Ovary (tissue), 7 donors: ENCODE measurements at regions not wholly inside any gene's neighbourhood (a gene's known extent, or its start where the extent isn't known, plus 50 kb on each side); places are given as distances from the start of the nearest gene placed in this dataset.

Experiments
- DNase-seq, 5 donors: peaks; one replicate each; pipeline ENCODE4 v3.0.0-alpha.2; 2019 to 2020
- H3K27ac ChIP-seq, 2 donors: fragments of 200-600 bp; one replicate each; pipeline versions ENCODE4 v1.5.1 to v1.8.0; 2019 to 2022
- H3K27me3 ChIP-seq: fragments of 200-600 bp; one replicate; pipeline ENCODE4 v1.8.0; 2022
- H3K36me3 ChIP-seq: fragments of 200-600 bp; sonication (generic); one replicate; pipeline ENCODE4 v1.5.1; 2019
- H3K4me1 ChIP-seq: one replicate; pipeline ENCODE4 v1.8.1; 2013; ENCODE audit warnings: mild to moderate bottlenecking, moderate library complexity; ENCODE audit not compliant: insufficient read depth
- H3K4me3 ChIP-seq: fragments of 200-600 bp; sonication (generic); one replicate; pipeline ENCODE4 v1.5.1; 2017
- H3K9me3 ChIP-seq, 2 donors: fragments of 200-600 bp in 1 of 2; sonication (generic) in 1 of 2; one replicate each; pipeline versions ENCODE4 v1.5.1 to v1.8.1; 2013 to 2019; ENCODE audit warnings: mild to moderate bottlenecking in 1 of 2, moderate library complexity in 1 of 2
- CTCF ChIP-seq, 3 donors: fragments of 450-650 bp in 2 of 3; fragments of 200-600 bp in 1 of 3; IDR thresholded peaks; one replicate each; pipeline versions ENCODE4 v1.5.1 to v1.8.0; 2016 to 2022; ENCODE audit warnings: antibody characterized with exemption in 3 of 3, mild to moderate bottlenecking in 1 of 3
- EP300 ChIP-seq: sonication (generic); formaldehyde crosslinking; IDR thresholded peaks from one replicate; pipeline ENCODE4 v1.6.1; 2017; ENCODE audit warnings: antibody characterized with exemption
- POLR2A ChIP-seq: fragments of 450-650 bp; IDR thresholded peaks from one replicate; pipeline ENCODE4 v1.6.1; 2017; ENCODE audit warnings: antibody characterized with exemption, mild to moderate bottlenecking, moderate library complexity
- WGBS, 3 donors: extraction: QIAGEN DNeasy Blood & Tissue Kit in 1 of 3; methylation state at CpG; one replicate each; pipeline versions ENCODE4 v1.1.5 to v1.1.7; 2013 to 2017; 5-methylcytosine and 5-hydroxymethylcytosine counted together
- intact Hi-C, 4 donors: fragments of 100-400 bp; cut with DNase I; formaldehyde crosslinking; loops; one replicate each; pipeline versions ENCODE4 v1.11.0 to v1.15.1; 2022 to 2023
- donor health status: DM: no; HTN: no; CAD: no; lungs with moderate emphysema.
- donor health status: DM: no; HTN: no; CAD: no.
- donor health status: Bipolar disorder and iron deficiency.
- donor health status: DM: no; HTN: no; CAD: no.
- donor health status: DM: yes; HTN: yes; CAD: no.

GRCh38 chr14:99062216-99062615, 209.8 kb downstream of the BCL11B start:
- Histone ChIP-seq H3K4me3 (no peak overlapping the region), H3K27me3 (no peaks in the 10 kb centered on the region), H3K27ac (no peak overlapping the region), H3K9me3 (no peaks in the 10 kb centered on the region), H3K36me3 (no peaks in the 10 kb centered on the region), H3K4me1 (no peaks in the 10 kb centered on the region)
- no peak for TF ChIP-seq POLR2A
- no peak for TF ChIP-seq EP300
- no peak for TF ChIP-seq CTCF (IDR thresholded peaks at IDR 0.05)
- intact Hi-C loops: no loop called here
- DNase-seq: no peak
- WGBS, 3 donors: 72 to 77% (median 73%) methylated on average over 10 of the region's 10 CpGs

GRCh38 chr14:99062772-99063418, 209.1 kb downstream of the BCL11B start:
- 75 to 83% (median 79%) methylated on average over 18 of the region's 18 CpGs for WGBS, 3 donors
- H3K4me1 ChIP-seq: no peaks in the 10 kb centered on the region
- intact Hi-C loops: no loop called here

GRCh38 chr14:99063620-99064225, 208.3 kb downstream of the BCL11B start:
- intact Hi-C loops: no loop called here
- no peaks in the 10 kb centered on the region for H3K27me3 ChIP-seq
- WGBS, 3 donors: 73 to 76% (median 74%) methylated on average over 10 of the region's 10 CpGs
- H3K36me3 ChIP-seq: no peaks in the 10 kb centered on the region
- no peaks in the 10 kb centered on the region for H3K9me3 ChIP-seq
- H3K27ac ChIP-seq: no peak overlapping the region
- no peaks in the 10 kb centered on the region for H3K4me1 ChIP-seq
- H3K4me3 ChIP-seq: no peak overlapping the region
- no peak for DNase-seq
- TF ChIP-seq EP300 (no peak), POLR2A (no peak), CTCF (IDR thresholded peaks at IDR 0.05) (no peak)

More at GRCh38 chr14:99062772-99063418, 209.1 kb downstream of the BCL11B start:
- Histone ChIP-seq H3K27me3 (no peaks in the 10 kb centered on the region), H3K27ac (no peak overlapping the region), H3K36me3 (no peaks in the 10 kb centered on the region), H3K9me3 (no peaks in the 10 kb centered on the region), H3K4me3 (no peak overlapping the region)
- TF ChIP-seq CTCF (IDR thresholded peaks at IDR 0.05) (no peak), POLR2A (no peak), EP300 (no peak)
- no peak for DNase-seq

GRCh38 chr14:99064262-99064954, 207.6 kb downstream of the BCL11B start:
- intact Hi-C loops: no loop called here
- Histone ChIP-seq H3K4me1 (no peaks in the 10 kb centered on the region), H3K4me3 (no peak overlapping the region), H3K27ac (no peak overlapping the region), H3K27me3 (no peaks in the 10 kb centered on the region), H3K9me3 (no peaks in the 10 kb centered on the region), H3K36me3 (no peaks in the 10 kb centered on the region)
- DNase-seq: no peak
- TF ChIP-seq CTCF (IDR thresholded peaks at IDR 0.05) (no peak), POLR2A (no peak), EP300 (no peak)
- 74 to 78% (median 75%) methylated on average over 9 of the region's 9 CpGs for WGBS, 3 donors
